KMS-11 (cell line): ENCODE measurements at regions not wholly inside any gene's neighbourhood (a gene's known extent, or its start where the extent isn't known, plus 50 kb on each side); places are given as distances from the start of the nearest gene placed in this dataset.

Experiments used
- H2AFZ ChIP-seq: fragments of 200-600 bp; sonication (generic); 2 replicates; pipeline ENCODE4 v1.6.1; 2016; ENCODE audit warnings: antibody characterized with exemption, mixed run types, low read depth
- H3K27ac ChIP-seq: fragments of 200-600 bp; sonication (generic); 2 replicates; pipeline ENCODE4 v1.6.1; 2016; ENCODE audit warnings: mild to moderate bottlenecking, mixed run types
- H3K27me3 ChIP-seq: fragments of 200-600 bp; sonication (generic); 2 replicates; pipeline ENCODE4 v1.6.1; 2017; ENCODE audit warnings: mild to moderate bottlenecking, low read depth, mixed run types, moderate library complexity; ENCODE audit not compliant: insufficient read depth
- H3K36me3 ChIP-seq: fragments of 200-600 bp; sonication (generic); 2 replicates; pipeline ENCODE4 v1.6.1; 2017; ENCODE audit warnings: mild to moderate bottlenecking, mixed run types; ENCODE audit not compliant: insufficient read depth
- H3K4me1 ChIP-seq: fragments of 200-600 bp; sonication (generic); 2 replicates; pipeline ENCODE4 v1.6.1; 2016; ENCODE audit warnings: mild to moderate bottlenecking, low read depth, mixed run types; ENCODE audit not compliant: poor library complexity, severe bottlenecking
- H3K4me2 ChIP-seq: fragments of 200-600 bp; sonication (generic); 2 replicates; pipeline ENCODE4 v1.7.0; 2016; ENCODE audit warnings: mild to moderate bottlenecking, mixed run types
- H3K4me3 ChIP-seq: fragments of 200-600 bp; sonication (generic); IDR thresholded peaks from 2 replicates; pipeline ENCODE4 v1.6.1; 2017; ENCODE audit warnings: low read depth, low read length, mixed read lengths; ENCODE audit not compliant: insufficient read depth
- H3K79me2 ChIP-seq: fragments of 200-600 bp; sonication (generic); 2 replicates; pipeline ENCODE4 v1.6.1; 2016; ENCODE audit warnings: low read depth, mixed run types; ENCODE audit not compliant: insufficient read depth
- H3K9ac ChIP-seq: fragments of 200-600 bp; sonication (generic); 2 replicates; pipeline ENCODE4 v1.6.1; 2016; ENCODE audit warnings: mild to moderate bottlenecking, mixed run types
- H4K20me1 ChIP-seq: fragments of 200-600 bp; sonication (generic); 2 replicates; pipeline ENCODE4 v1.6.1; 2016; ENCODE audit warnings: mild to moderate bottlenecking, mixed run types; ENCODE audit not compliant: insufficient read depth
- TF ChIP-seq, protein P1 (sequence below): fragments of 200-600 bp; sonication (generic); conservative IDR thresholded peaks from 2 replicates; pipeline ENCODE4 v1.6.1; 2017; ENCODE audit warnings: low read depth, mild to moderate bottlenecking, antibody characterized with exemption, low read length, moderate library complexity, mixed read lengths

DNA sequence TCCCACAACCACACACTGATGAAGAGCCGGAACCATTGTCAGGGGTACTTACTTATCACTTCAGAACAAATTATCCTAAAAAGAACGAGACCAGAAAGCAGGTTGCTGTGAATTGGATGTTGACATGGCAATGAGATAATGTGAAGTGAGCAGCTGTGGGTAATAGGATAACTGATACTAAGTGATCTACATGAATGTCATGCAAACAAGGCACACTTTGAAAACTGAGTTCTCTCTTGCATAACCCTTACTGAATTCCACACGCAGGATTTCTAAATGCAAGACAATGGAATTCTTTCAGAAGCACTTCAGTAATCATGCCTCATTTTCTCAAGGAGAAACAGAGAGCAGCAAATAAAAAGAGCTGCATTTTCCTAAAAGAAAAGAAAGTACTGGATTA is 242.5 kb upstream of the TMEM229A start:
- Histone ChIP-seq H3K27me3 (no peaks in the 10 kb centered on the region), H3K4me1 (peaks cover 5% of the 10 kb centered on the region), H4K20me1 (no peaks in the 10 kb centered on the region), H3K4me3 (no peak overlapping the region), H2AFZ (no peak overlapping the region), H3K9ac (no peak overlapping the region), H3K79me2 (no peaks in the 10 kb centered on the region), H3K27ac (no peak overlapping the region), H3K4me2 (no peak overlapping the region), H3K36me3 (no peaks in the 10 kb centered on the region)
- TF ChIP-seq, protein P1, sequence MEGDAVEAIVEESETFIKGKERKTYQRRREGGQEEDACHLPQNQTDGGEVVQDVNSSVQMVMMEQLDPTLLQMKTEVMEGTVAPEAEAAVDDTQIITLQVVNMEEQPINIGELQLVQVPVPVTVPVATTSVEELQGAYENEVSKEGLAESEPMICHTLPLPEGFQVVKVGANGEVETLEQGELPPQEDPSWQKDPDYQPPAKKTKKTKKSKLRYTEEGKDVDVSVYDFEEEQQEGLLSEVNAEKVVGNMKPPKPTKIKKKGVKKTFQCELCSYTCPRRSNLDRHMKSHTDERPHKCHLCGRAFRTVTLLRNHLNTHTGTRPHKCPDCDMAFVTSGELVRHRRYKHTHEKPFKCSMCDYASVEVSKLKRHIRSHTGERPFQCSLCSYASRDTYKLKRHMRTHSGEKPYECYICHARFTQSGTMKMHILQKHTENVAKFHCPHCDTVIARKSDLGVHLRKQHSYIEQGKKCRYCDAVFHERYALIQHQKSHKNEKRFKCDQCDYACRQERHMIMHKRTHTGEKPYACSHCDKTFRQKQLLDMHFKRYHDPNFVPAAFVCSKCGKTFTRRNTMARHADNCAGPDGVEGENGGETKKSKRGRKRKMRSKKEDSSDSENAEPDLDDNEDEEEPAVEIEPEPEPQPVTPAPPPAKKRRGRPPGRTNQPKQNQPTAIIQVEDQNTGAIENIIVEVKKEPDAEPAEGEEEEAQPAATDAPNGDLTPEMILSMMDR, result no peak

DNA sequence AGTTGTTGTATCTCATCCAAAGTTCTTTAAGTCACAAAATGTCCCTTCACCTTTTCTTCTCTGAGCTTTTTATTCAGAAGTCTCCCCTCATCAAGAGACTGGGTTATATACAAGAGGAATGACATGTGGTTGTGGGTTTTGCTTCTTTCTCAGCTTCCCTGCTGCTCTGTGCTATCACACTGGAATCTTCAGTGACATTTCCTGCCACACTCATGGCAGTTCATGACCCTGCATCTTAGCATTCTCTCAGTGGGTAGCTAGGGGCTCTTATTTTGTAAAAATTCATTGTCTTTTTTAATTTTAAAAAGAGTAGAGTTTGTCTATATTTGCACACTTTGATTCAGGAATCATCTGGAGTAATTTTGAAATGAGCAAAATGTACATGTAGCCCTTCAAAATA is 236.9 kb upstream of the TMEM229A start:
- TF ChIP-seq, protein P1, result no peak
- H3K27me3 ChIP-seq, result no peaks in the 10 kb centered on the region
- peak overlapping the region; percentile 27 for H2AFZ ChIP-seq
- peaks cover 27% of the 10 kb centered on the region for H3K4me1 ChIP-seq
- H3K4me2 ChIP-seq, result peak overlapping the region; percentile 63
- H3K27ac ChIP-seq, result peak overlapping the region; percentile 29
- H3K79me2 ChIP-seq, result no peaks in the 10 kb centered on the region
- peak overlapping the region; percentile 9; the same call in 1 of the 2 replicates for H3K9ac ChIP-seq
- H3K36me3 ChIP-seq, result no peaks in the 10 kb centered on the region
- H3K4me3 ChIP-seq, result no peak overlapping the region
- no peaks in the 10 kb centered on the region for H4K20me1 ChIP-seq

DNA sequence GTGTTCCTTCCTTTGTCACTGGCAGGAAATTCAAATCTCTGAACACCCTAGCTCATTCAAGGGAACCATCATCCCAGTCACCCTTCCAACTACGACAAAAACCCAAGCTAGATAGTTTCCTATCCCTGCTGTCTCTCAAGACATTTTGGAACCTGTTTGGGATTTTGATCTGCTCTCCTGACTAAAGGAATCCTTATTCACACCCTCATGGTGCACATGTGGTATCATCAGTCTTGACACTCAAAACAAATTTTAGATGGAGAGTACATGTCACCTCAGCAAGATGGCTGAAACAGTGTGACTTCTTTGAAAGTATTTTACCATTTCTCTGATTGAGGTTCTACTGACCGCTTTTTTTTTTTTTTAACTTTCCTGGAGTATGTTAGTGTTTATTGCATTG is 234.3 kb upstream of the TMEM229A start:
- Histone ChIP-seq H3K79me2 (no peaks in the 10 kb centered on the region), H4K20me1 (no peaks in the 10 kb centered on the region), H3K9ac (no peak overlapping the region), H3K36me3 (no peaks in the 10 kb centered on the region), H3K4me3 (no peak overlapping the region), H3K4me1 (peaks cover 53% of the 10 kb centered on the region), H3K27me3 (no peaks in the 10 kb centered on the region), H3K4me2 (no peak overlapping the region), H3K27ac (no peak overlapping the region), H2AFZ (no peak overlapping the region)
- TF ChIP-seq, protein P1, result no peak

DNA sequence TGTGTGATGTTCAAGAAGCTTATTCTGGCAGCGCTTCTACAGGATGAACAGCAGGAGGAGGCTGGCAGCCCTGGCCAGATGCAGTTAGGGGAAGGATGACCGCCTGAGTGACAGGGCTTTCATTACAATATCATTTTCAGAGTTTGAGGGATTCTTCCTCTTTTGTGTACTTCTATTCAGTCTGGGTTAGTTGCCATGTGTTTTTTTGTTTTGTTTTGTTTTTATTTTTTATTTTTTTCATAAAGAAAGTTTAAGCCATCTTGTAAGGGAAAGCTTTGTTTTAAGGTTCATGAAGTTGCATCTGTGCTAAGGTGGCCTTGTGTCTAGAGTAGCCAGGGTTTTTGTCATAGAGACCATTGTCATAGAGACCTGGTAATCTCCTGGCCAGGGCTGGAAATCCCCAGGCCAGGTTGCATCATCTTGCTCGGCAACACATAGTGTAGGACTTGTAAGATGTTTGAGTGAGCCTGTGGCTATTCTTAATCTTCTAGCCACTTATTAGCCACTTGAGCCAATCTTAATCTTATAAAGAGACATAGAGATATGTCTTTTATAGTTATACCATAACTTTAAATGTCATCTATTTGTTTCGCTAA is 230.5 kb upstream of the TMEM229A start:
- H3K4me3 ChIP-seq, result no peak overlapping the region
- H3K27me3 ChIP-seq, result no peaks in the 10 kb centered on the region
- H3K4me1 ChIP-seq, result peaks cover 38% of the 10 kb centered on the region
- TF ChIP-seq, protein P1, result no peak; the same call in 1 of the 2 replicates
- H4K20me1 ChIP-seq, result no peaks in the 10 kb centered on the region
- no peaks in the 10 kb centered on the region for H3K36me3 ChIP-seq
- peak overlapping the region; percentile 52 for H3K9ac ChIP-seq
- H3K79me2 ChIP-seq, result no peaks in the 10 kb centered on the region
- peak overlapping the region; percentile 33 for H3K4me2 ChIP-seq
- H2AFZ ChIP-seq, result peak overlapping the region; percentile 65
- peak overlapping the region; percentile 90 for H3K27ac ChIP-seq
